OCI-LY1 (cell line): ENCODE measurements at regions not wholly inside any gene's neighbourhood (a gene's known extent, or its start where the extent isn't known, plus 50 kb on each side); places are given as distances from the start of the nearest gene placed in this dataset.

ENCODE experiments used
- H2AFZ ChIP-seq: fragments of 200-600 bp; sonication (generic), shearing (Covaris generic); 2 replicates; pipeline ENCODE4 v1.6.0; 2014; ENCODE audit warnings: antibody characterized with exemption, mild to moderate bottlenecking, low read length
- H3F3A ChIP-seq: fragments of 200-600 bp; sonication (generic), shearing (Covaris generic); 2 replicates; pipeline ENCODE4 v1.6.0; 2014; ENCODE audit warnings: mild to moderate bottlenecking, antibody characterized with exemption, low read length, moderate library complexity; ENCODE audit not compliant: insufficient read depth
- H3K27ac ChIP-seq: fragments of 200-600 bp; sonication (generic); 2 replicates; pipeline ENCODE4 v1.5.1; 2014; ENCODE audit warnings: low read length, mixed run types, mild to moderate bottlenecking, low read depth; ENCODE audit not compliant: poor library complexity, severe bottlenecking
- H3K27me3 ChIP-seq: fragments of 200-600 bp; sonication (generic); 2 replicates; pipeline ENCODE4 v1.6.0; 2014; ENCODE audit warnings: antibody characterized with exemption, mild to moderate bottlenecking, low read length, moderate library complexity; ENCODE audit not compliant: insufficient read depth
- H3K36me3 ChIP-seq: fragments of 200-600 bp; sonication (generic); 2 replicates; pipeline ENCODE4 v1.6.1; 2014; ENCODE audit warnings: mild to moderate bottlenecking, antibody characterized with exemption, low read length, moderate library complexity, mixed read lengths; ENCODE audit not compliant: insufficient read depth
- H3K4me1 ChIP-seq: fragments of 200-600 bp; sonication (generic); 2 replicates; pipeline ENCODE4 v1.5.1; 2014; ENCODE audit warnings: mild to moderate bottlenecking, low read length, moderate library complexity; ENCODE audit not compliant: insufficient read depth, severe bottlenecking
- H3K4me2 ChIP-seq: fragments of 200-600 bp; sonication (generic), shearing (Covaris generic); 2 replicates; pipeline ENCODE4 v1.6.1; 2014; ENCODE audit warnings: low read length
- H3K4me3 ChIP-seq: fragments of 200-600 bp; sonication (generic); 2 replicates; pipeline ENCODE4 v1.5.1; 2014; ENCODE audit warnings: low read length, low read depth, mild to moderate bottlenecking, mixed read lengths; ENCODE audit not compliant: poor library complexity, severe bottlenecking
- H3K79me2 ChIP-seq: fragments of 200-600 bp; shearing (Covaris generic); 2 replicates; pipeline ENCODE4 v1.6.1; 2016; ENCODE audit warnings: mixed run types, low read length, mixed read lengths; ENCODE audit not compliant: insufficient read depth
- H3K9ac ChIP-seq: fragments of 200-600 bp; sonication (generic), shearing (Covaris generic); 2 replicates; pipeline ENCODE4 v1.6.1; 2014; ENCODE audit warnings: mild to moderate bottlenecking, low read length, mixed read lengths
- H3K9me2 ChIP-seq: fragments of 200-600 bp; sonication (generic), shearing (Covaris generic); 2 replicates; pipeline ENCODE4 v1.6.1; 2014; ENCODE audit warnings: low read depth, mild to moderate bottlenecking, low read length, mixed read lengths
- H3K9me3 ChIP-seq: fragments of 200-600 bp; shearing (Covaris generic); 2 replicates; pipeline ENCODE4 v1.6.1; 2014; ENCODE audit warnings: low read length, mixed read lengths
- H4K20me1 ChIP-seq: fragments of 200-600 bp; sonication (generic), shearing (Covaris generic); 2 replicates; pipeline ENCODE4 v1.6.0; 2016; ENCODE audit warnings: mild to moderate bottlenecking, low read length; ENCODE audit not compliant: insufficient read depth
- EZH2 ChIP-seq: fragments of 200-600 bp; sonication (generic), shearing (Covaris generic); IDR thresholded peaks from 2 replicates; pipeline ENCODE4 v1.8.0; 2017; ENCODE audit warnings: borderline replicate concordance, mixed run types, mild to moderate bottlenecking, antibody characterized with exemption, low read length, moderate library complexity, mixed read lengths
- TF ChIP-seq, protein P1 (sequence below): fragments of 200-600 bp; sonication (generic), shearing (Covaris generic); IDR thresholded peaks from 2 replicates; pipeline ENCODE4 v1.5.1; 2017; ENCODE audit warnings: mild to moderate bottlenecking, antibody characterized with exemption, low read length, moderate library complexity, mixed read lengths

DNA sequence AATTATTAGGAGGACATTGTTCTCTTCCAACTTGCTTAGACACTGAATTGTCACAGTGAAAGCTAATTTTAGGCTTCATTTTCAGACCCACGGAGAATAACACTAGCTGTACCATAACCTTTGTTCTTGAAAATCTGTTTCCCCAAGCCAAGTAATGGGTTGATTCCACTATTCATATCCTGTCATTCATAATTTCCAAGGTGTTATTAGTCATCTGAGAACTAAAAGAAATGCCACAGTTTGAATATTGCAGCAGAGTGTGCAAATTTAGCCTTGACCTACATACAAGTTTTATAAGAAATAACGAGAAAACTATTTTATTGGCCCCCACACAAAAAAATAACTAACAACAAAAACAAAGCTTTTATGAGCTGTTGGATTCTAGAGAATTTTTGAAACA, 148.5 kb upstream of the TYRP1 start:
- no peaks in the 10 kb centered on the region for H3K79me2 ChIP-seq
- no peaks in the 10 kb centered on the region for H3K4me1 ChIP-seq
- H2AFZ ChIP-seq = no peak overlapping the region
- no peak overlapping the region for H3K27ac ChIP-seq
- H3K4me2 ChIP-seq = no peak overlapping the region
- H3K9me2 ChIP-seq = no peaks in the 10 kb centered on the region
- H3K9ac ChIP-seq = no peak overlapping the region
- no peaks in the 10 kb centered on the region for H3K36me3 ChIP-seq
- no peaks in the 10 kb centered on the region for H3K9me3 ChIP-seq
- H4K20me1 ChIP-seq = no peaks in the 10 kb centered on the region
- H3F3A ChIP-seq = no peaks in the 10 kb centered on the region
- no peak overlapping the region for H3K4me3 ChIP-seq
- H3K27me3 ChIP-seq = no peaks in the 10 kb centered on the region
- TF ChIP-seq, protein P1, sequence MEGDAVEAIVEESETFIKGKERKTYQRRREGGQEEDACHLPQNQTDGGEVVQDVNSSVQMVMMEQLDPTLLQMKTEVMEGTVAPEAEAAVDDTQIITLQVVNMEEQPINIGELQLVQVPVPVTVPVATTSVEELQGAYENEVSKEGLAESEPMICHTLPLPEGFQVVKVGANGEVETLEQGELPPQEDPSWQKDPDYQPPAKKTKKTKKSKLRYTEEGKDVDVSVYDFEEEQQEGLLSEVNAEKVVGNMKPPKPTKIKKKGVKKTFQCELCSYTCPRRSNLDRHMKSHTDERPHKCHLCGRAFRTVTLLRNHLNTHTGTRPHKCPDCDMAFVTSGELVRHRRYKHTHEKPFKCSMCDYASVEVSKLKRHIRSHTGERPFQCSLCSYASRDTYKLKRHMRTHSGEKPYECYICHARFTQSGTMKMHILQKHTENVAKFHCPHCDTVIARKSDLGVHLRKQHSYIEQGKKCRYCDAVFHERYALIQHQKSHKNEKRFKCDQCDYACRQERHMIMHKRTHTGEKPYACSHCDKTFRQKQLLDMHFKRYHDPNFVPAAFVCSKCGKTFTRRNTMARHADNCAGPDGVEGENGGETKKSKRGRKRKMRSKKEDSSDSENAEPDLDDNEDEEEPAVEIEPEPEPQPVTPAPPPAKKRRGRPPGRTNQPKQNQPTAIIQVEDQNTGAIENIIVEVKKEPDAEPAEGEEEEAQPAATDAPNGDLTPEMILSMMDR = no peak
- TF ChIP-seq EZH2 = no peak

DNA sequence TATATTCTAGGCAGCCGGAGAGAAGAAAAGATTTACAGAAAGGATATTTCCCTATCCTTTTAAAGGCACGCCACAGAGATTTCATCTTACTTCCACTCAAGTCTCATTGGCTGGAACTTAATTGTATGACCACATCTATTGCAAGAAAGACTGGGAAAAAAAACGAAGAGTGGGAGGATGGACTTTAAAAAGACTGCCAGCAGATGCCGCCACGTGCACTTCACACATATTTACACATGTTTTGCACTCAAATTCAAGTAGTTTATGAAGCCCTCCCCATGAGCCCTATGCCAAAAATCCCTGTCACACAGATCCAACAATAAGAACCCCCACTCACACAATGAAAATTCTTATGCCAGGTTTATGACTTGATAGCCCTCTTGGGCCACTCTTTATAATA, 138.5 kb upstream of the TYRP1 start:
- Histone ChIP-seq H2AFZ (no peak overlapping the region), H3K9me2 (no peaks in the 10 kb centered on the region), H3K9me3 (no peaks in the 10 kb centered on the region), H4K20me1 (no peaks in the 10 kb centered on the region), H3K27me3 (no peaks in the 10 kb centered on the region), H3F3A (no peaks in the 10 kb centered on the region), H3K9ac (no peak overlapping the region), H3K79me2 (no peaks in the 10 kb centered on the region), H3K27ac (no peak overlapping the region), H3K36me3 (no peaks in the 10 kb centered on the region), H3K4me3 (no peak overlapping the region), H3K4me2 (no peak overlapping the region), H3K4me1 (no peaks in the 10 kb centered on the region)
- TF ChIP-seq EZH2 = no peak
- TF ChIP-seq, protein P1 = 0 out of 2 replicates have a peak, but pooled peaks have one; percentile 20

DNA sequence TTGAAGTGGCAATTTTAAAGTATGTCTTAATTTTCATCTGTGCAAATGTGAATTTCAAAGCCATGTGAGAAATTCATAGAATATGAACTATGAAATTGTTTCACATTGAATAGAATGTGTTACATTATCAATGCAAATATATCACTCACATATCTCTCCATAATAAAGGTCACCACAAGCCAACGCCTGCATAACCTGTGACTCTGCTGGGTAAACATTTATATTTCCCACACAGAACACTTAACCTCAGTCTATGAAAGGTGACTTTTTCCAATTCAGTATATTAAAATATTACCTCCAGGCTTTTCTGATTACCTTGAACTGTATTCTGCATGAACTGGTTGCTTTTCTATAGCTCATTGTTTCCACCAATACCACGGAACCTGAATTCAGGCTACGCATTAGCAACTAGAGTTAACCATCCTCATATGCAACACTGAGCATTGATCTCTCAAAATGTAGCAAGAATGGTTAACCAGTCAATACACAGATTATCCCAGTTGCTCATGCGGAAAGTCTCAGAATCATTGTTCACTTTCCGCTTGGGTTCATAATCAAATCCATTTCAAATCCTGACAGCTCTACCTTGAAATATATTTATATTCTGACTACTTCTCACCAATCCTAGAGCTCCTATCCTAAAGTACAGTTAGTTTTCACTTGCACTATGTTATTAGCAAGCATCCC, 126.6 kb upstream of the TYRP1 start:
- no peaks in the 10 kb centered on the region for H3K9me2 ChIP-seq
- no peaks in the 10 kb centered on the region for H3F3A ChIP-seq
- H3K4me2 ChIP-seq = no peak overlapping the region
- no peak overlapping the region for H3K27ac ChIP-seq
- H3K4me1 ChIP-seq = no peaks in the 10 kb centered on the region
- H3K36me3 ChIP-seq = no peaks in the 10 kb centered on the region
- TF ChIP-seq EZH2 = no peak
- TF ChIP-seq, protein P1 = no peak
- no peaks in the 10 kb centered on the region for H4K20me1 ChIP-seq
- H3K79me2 ChIP-seq = no peaks in the 10 kb centered on the region
- no peak overlapping the region for H3K9ac ChIP-seq
- no peaks in the 10 kb centered on the region for H3K27me3 ChIP-seq
- H2AFZ ChIP-seq = no peak overlapping the region
- no peaks in the 10 kb centered on the region for H3K9me3 ChIP-seq
- no peak overlapping the region for H3K4me3 ChIP-seq
